Erythroblast (primary cell): ENCODE measurements at regions not wholly inside any gene's neighbourhood (a gene's known extent, or its start where the extent isn't known, plus 50 kb on each side); places are given as distances from the start of the nearest gene placed in this dataset.
"Not testable (repeated sequence)": the region's sequence is repeated elsewhere in the genome, so short reads cannot be mapped to it uniquely, and the experiment has no call there.

Experiments used
- DNase-seq, 2 experiments: peaks; one replicate each; lab custom pipeline; 2025; lab: John Stamatoyannopoulos, UW
- GATA1 ChIP-seq: IDR thresholded peaks from 2 replicates; pipeline ENCODE4 v1.6.1; 2011; ENCODE audit warnings: low read depth, mild to moderate bottlenecking, control low read depth, low read length, moderate library complexity
- POLR2A ChIP-seq: IDR thresholded peaks from 2 replicates; pipeline ENCODE4 v1.6.1; 2011; ENCODE audit warnings: mild to moderate bottlenecking, low read length

- DNase-seq: no peak
Observed at GRCh38 chr6:168948990-168949531, 304.6 kb downstream of the THBS2 start.

GRCh38 chr6:168948002-168948401 lies 305.6 kb downstream of the THBS2 start:
- TF ChIP-seq GATA1: no peak
- no peak for TF ChIP-seq POLR2A
- DNase-seq: no peak

More at GRCh38 chr6:168948990-168949531, 304.6 kb downstream of the THBS2 start:
- TF ChIP-seq GATA1 (no peak), POLR2A (no peak)

GRCh38 chr6:168943231-168943905 lies 310.3 kb downstream of the THBS2 start:
- TF ChIP-seq POLR2A (no peak), GATA1 (no peak)
- no peak for DNase-seq

- no peak for TF ChIP-seq POLR2A
- TF ChIP-seq GATA1: no peak
- no peak for DNase-seq
Observed at GRCh38 chr6:168942646-168943045, 311.0 kb downstream of the THBS2 start.

GRCh38 chr6:168941036-168941435 lies 312.6 kb downstream of the THBS2 start:
- TF ChIP-seq GATA1 (no peak), POLR2A (no peak)
- no peak for DNase-seq

GRCh38 chr6:168939796-168940195 lies 313.9 kb downstream of the THBS2 start:
- TF ChIP-seq POLR2A (no peak), GATA1 (no peak)
- DNase-seq: no peak

DNA sequence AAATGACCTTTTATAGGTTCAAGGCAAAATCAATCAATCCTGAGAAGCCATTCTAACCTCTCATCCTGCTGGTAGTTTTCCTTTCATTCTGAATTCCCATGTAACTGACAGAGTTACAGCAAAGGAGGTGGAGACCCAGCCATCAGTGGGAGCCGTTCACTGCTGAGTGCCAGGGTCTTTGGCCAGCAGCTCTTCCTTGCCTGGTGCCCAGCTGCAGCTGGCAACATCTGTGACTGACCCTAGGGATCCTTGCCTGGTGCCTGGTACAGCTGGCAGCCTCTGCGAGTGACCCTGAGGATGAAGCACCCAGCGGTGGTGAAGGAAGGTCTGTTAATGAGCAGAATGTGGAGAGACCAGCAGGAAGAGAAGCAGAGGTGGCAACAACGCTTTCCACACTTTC lies 314.6 kb downstream of the THBS2 start:
- no peak for DNase-seq
- TF ChIP-seq POLR2A: no peak
- TF ChIP-seq GATA1: no peak

GRCh38 chr6:168938546-168938945 lies 315.1 kb downstream of the THBS2 start:
- TF ChIP-seq GATA1 (no peak), POLR2A (no peak)
- DNase-seq: no peak

DNA sequence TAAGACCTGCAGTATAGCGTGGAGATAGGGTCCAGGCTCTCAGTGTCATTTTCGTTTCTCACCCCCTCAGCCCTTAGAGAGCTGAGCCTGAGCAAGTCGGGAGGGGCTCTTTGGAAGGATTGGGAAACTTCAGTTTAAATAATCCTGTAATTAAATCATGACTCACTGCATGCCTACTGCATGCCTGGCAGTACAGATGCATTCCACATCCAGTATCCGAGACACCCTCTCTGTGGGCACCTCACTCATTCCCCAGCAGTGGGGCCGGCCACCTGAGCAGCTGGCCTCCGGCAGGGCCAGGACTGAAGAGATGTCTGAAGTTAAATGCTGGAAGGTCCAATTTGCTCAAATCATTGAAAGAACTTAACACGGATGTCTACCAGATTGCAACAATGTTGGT lies 316.6 kb downstream of the THBS2 start:
- no peak for DNase-seq
- TF ChIP-seq POLR2A (no peak), GATA1 (no peak)

GRCh38 chr6:168935628-168936010 lies 318.0 kb downstream of the THBS2 start:
- no peak for TF ChIP-seq POLR2A
- no peak for TF ChIP-seq GATA1
- no peak for DNase-seq

GRCh38 chr6:168934660-168935627 lies 318.7 kb downstream of the THBS2 start:
- no peak for DNase-seq
- no peak for TF ChIP-seq POLR2A
- no peak for TF ChIP-seq GATA1

- DNase-seq: not testable (repeated sequence)
Observed at GRCh38 chr6:168932171-168932570, 321.5 kb downstream of the THBS2 start.

GRCh38 chr6:168931072-168931471 lies 322.6 kb downstream of the THBS2 start:
- not testable (repeated sequence) for DNase-seq

- TF ChIP-seq POLR2A (no peak), GATA1 (no peak)
- no peak for DNase-seq
Observed at GRCh38 chr6:168929871-168930450, 323.7 kb downstream of the THBS2 start.
